PC-9 (cell line): ENCODE measurements at regions not wholly inside any gene's neighbourhood (a gene's known extent, or its start where the extent isn't known, plus 50 kb on each side); places are given as distances from the start of the nearest gene placed in this dataset.
A peak's percentile ranks its signal among the peaks of the same experiment; 100 is the strongest.

Experiments used
- BruUV-seq: library from RNA; stranded (reverse); fragments of 400-500 nt; replicated peaks from 2 replicates; lab custom pipeline; 2021; lab: Mats Ljungman, UMichigan
- CTCF ChIA-PET: fragments of 300-600 bp; sonication (Branson Sonifier 250); formaldehyde crosslinking; loops from one replicate; lab custom pipeline; 2022; ENCODE audit warnings: antibody characterized with exemption; lab: Charles Lee
- POLR2A ChIA-PET: fragments of 300-600 bp; sonication (Branson Sonifier 250); formaldehyde crosslinking; loops from one replicate; lab custom pipeline; 2022; ENCODE audit warnings: antibody characterized with exemption; ENCODE audit not compliant: unreplicated experiment; lab: Charles Lee
- DNase-seq, 2 experiments: peaks; one replicate each; pipeline versions ENCODE4 v3.0.0 to v3.0.0-alpha.2; 2015 to 2022; ENCODE audit warnings: mixed read lengths in 1 of 2
- H2AFZ ChIP-seq: fragments of 200-600 bp; sonication (generic); 2 replicates; pipeline ENCODE4 v1.8.1; 2017; ENCODE audit warnings: antibody characterized with exemption
- H3F3A ChIP-seq: fragments of 200-600 bp; sonication (generic); 2 replicates; pipeline ENCODE4 v1.8.1; 2017; ENCODE audit warnings: antibody characterized with exemption, mild to moderate bottlenecking, low read depth; ENCODE audit not compliant: insufficient read depth
- H3K27ac ChIP-seq: fragments of 200-600 bp; sonication (generic); 2 replicates; pipeline ENCODE4 v1.6.1; 2016; ENCODE audit warnings: mixed run types
- H3K27me3 ChIP-seq: fragments of 200-600 bp; sonication (generic); 2 replicates; pipeline ENCODE4 v1.6.1; 2016; ENCODE audit warnings: low read depth, mixed run types; ENCODE audit not compliant: insufficient read depth
- H3K36me3 ChIP-seq: fragments of 200-600 bp; sonication (generic); 2 replicates; pipeline ENCODE4 v1.6.1; 2016; ENCODE audit warnings: low read depth, mixed run types
- H3K4me1 ChIP-seq: fragments of 200-600 bp; sonication (generic); replicated peaks from 2 replicates; pipeline ENCODE4 v1.6.1; 2016; ENCODE audit warnings: mixed run types; ENCODE audit not compliant: insufficient read depth
- H3K4me2 ChIP-seq: fragments of 200-600 bp; sonication (generic); 2 replicates; pipeline ENCODE4 v1.6.1; 2017; ENCODE audit warnings: mixed run types
- H3K4me3 ChIP-seq: fragments of 200-600 bp; sonication (generic); 2 replicates; pipeline ENCODE4 v1.6.1; 2016; ENCODE audit warnings: mixed run types
- H3K79me2 ChIP-seq: fragments of 200-600 bp; sonication (generic); 2 replicates; pipeline ENCODE4 v1.6.1; 2017; ENCODE audit warnings: low read depth, mixed run types
- H3K9me2 ChIP-seq: fragments of 200-600 bp; sonication (generic); 2 replicates; pipeline ENCODE4 v1.8.1; 2017; ENCODE audit warnings: mild to moderate bottlenecking; ENCODE audit not compliant: insufficient read depth
- H3K9me3 ChIP-seq: fragments of 200-600 bp; sonication (generic); 2 replicates; pipeline ENCODE4 v1.8.1; 2016; ENCODE audit warnings: low read depth; ENCODE audit not compliant: insufficient read depth
- H4K20me1 ChIP-seq: fragments of 200-600 bp; sonication (generic); 2 replicates; pipeline ENCODE4 v1.8.1; 2017; ENCODE audit not compliant: insufficient read depth
- CTCF ChIP-seq: fragments of 200-600 bp; sonication (generic); conservative IDR thresholded peaks from 2 replicates; pipeline ENCODE4 v1.6.1; 2017; ENCODE audit warnings: mixed run types, antibody characterized with exemption, mild to moderate bottlenecking, moderate library complexity
- EZH2 ChIP-seq: fragments of 200-600 bp; sonication (generic); IDR thresholded peaks from 2 replicates; pipeline ENCODE4 v1.8.0; 2017; ENCODE audit warnings: antibody characterized with exemption, low read depth
- intact Hi-C: fragments of 100-400 bp; cut with micrococcal nuclease; formaldehyde crosslinking; loops from one replicate; pipeline ENCODE4 v1.10.0; 2022; ENCODE audit not compliant: unreplicated experiment

GRCh38 chr16:89035669-89036570 lies 57.7 kb upstream of the ACSF3 start:
- ChIA-PET CTCF (no interaction called here), POLR2A (no interaction called here)
- H3K27me3 ChIP-seq: peaks cover 100% of the 10 kb centered on the region
- no peaks in the 10 kb centered on the region for H3K36me3 ChIP-seq
- H2AFZ ChIP-seq: no peak overlapping the region
- no peak for DNase-seq
- intact Hi-C loops: no loop called here
- no peaks in the 10 kb centered on the region for H3K79me2 ChIP-seq
- H4K20me1 ChIP-seq: no peaks in the 10 kb centered on the region
- no peaks in the 10 kb centered on the region for H3K9me2 ChIP-seq
- H3K9me3 ChIP-seq: no peaks in the 10 kb centered on the region; the same call in 1 of the 2 replicates
- H3K27ac ChIP-seq: no peak overlapping the region
- TF ChIP-seq CTCF (no peak), EZH2 (no peak)
- BruUV-seq: no TSS peak
- no peak overlapping the region for H3K4me2 ChIP-seq
- H3F3A ChIP-seq: no peaks in the 10 kb centered on the region
- H3K4me1 ChIP-seq: no peaks in the 10 kb centered on the region
- no peak overlapping the region for H3K4me3 ChIP-seq

GRCh38 chr16:89036776-89037175 lies 56.9 kb upstream of the ACSF3 start:
- no peaks in the 10 kb centered on the region for H4K20me1 ChIP-seq
- H3K9me2 ChIP-seq: no peaks in the 10 kb centered on the region
- POLR2A ChIA-PET: no interaction called here
- H3K27ac ChIP-seq: no peak overlapping the region
- H3K9me3 ChIP-seq: no peaks in the 10 kb centered on the region
- H3F3A ChIP-seq: no peaks in the 10 kb centered on the region
- H3K4me2 ChIP-seq: no peak overlapping the region
- peaks cover 99% of the 10 kb centered on the region for H3K27me3 ChIP-seq
- H2AFZ ChIP-seq: no peak overlapping the region
- no peak overlapping the region for H3K4me3 ChIP-seq
- BruUV-seq: no TSS peak
- CTCF ChIA-PET: no interaction called here
- H3K36me3 ChIP-seq: no peaks in the 10 kb centered on the region
- no peak for DNase-seq
- H3K4me1 ChIP-seq: no peaks in the 10 kb centered on the region
- intact Hi-C loops: no loop called here
- no peaks in the 10 kb centered on the region for H3K79me2 ChIP-seq
- no peak for TF ChIP-seq EZH2
- TF ChIP-seq CTCF: no peak

- H3K27me3 ChIP-seq: peaks cover 97% of the 10 kb centered on the region
- POLR2A ChIA-PET: no interaction called here
- CTCF ChIA-PET: no interaction called here
Measured at GRCh38 chr16:89037261-89038152, 56.1 kb upstream of the ACSF3 start.

More at GRCh38 chr16:89037261-89038152, 56.1 kb upstream of the ACSF3 start:
- no peaks in the 10 kb centered on the region for H3K4me1 ChIP-seq
- no peak overlapping the region for H3K4me2 ChIP-seq
- H3K9me3 ChIP-seq: no peaks in the 10 kb centered on the region
- no peaks in the 10 kb centered on the region for H3K9me2 ChIP-seq
- no peaks in the 10 kb centered on the region for H3K36me3 ChIP-seq
- no peaks in the 10 kb centered on the region for H3K79me2 ChIP-seq
- peak in 1 of 2 experiments; percentile 42 for DNase-seq
- no TSS peak for BruUV-seq
- H2AFZ ChIP-seq: no peak overlapping the region
- TF ChIP-seq CTCF: no peak
- TF ChIP-seq EZH2: no peak
- intact Hi-C loops: no loop called here
- H3K27ac ChIP-seq: no peak overlapping the region
- no peaks in the 10 kb centered on the region for H4K20me1 ChIP-seq
- H3K4me3 ChIP-seq: no peak overlapping the region
- no peaks in the 10 kb centered on the region for H3F3A ChIP-seq
